ENCODE measurements at regions not wholly inside any gene's neighbourhood (a gene's known extent, or its start where the extent isn't known, plus 50 kb on each side); places are given as distances from the start of the nearest gene placed in this dataset.

GRCh38 chr13:105719859-105720258 lies 815.6 kb downstream of the EFNB2 start:
- Histone ChIP-seq H3K4me2 (ENCODE audit: insufficient read depth in 1 of 2, low read depth in 2 of 2, low read length in 2 of 2) (no peak overlapping the region), H3K4me1 (replicated peaks in 1 of 4; ENCODE audit: control insufficient read depth in 3 of 4, insufficient read depth in 4 of 4, low read length in 3 of 4) (0 out of 7 replicates have a peak, but pooled peaks cover 0 to 3% (median 0%) of the 10 kb centered on the region in 4 experiments), H3K27me3 (replicated peaks in 1 of 4; ENCODE audit: control insufficient read depth in 3 of 4, extremely low read depth in 1 of 4, insufficient read depth in 3 of 4, low read length in 3 of 4) (no peaks in the 10 kb centered on the region), H3K79me1 (ENCODE audit: low read depth, low read length) (no peaks in the 10 kb centered on the region), H2AFZ (ENCODE audit: low read length) (no peak overlapping the region), H3K79me2 (ENCODE audit: control insufficient read depth in 1 of 2, insufficient read depth in 2 of 2, low read length in 2 of 2) (no peaks in the 10 kb centered on the region), H2BK5ac (ENCODE audit: low read depth, low read length) (no peak overlapping the region), H3K9me3 (ENCODE audit: insufficient read depth in 2 of 2, low read depth in 1 of 2, low read length in 1 of 2) (no peaks in the 10 kb centered on the region), H2BK12ac (ENCODE audit: low read depth, low read length) (no peak overlapping the region), H4K20me1 (replicated peaks in 1 of 2; ENCODE audit: control insufficient read depth in 1 of 2, insufficient read depth in 2 of 2, low read length in 2 of 2) (no peaks in the 10 kb centered on the region), H2AK5ac (ENCODE audit: low read depth, low read length) (no peak overlapping the region), H2BK15ac (ENCODE audit: low read length) (no peak overlapping the region), H3K23ac (ENCODE audit: insufficient read length) (no peak overlapping the region), H3K4ac (replicated peaks; ENCODE audit: insufficient read length, low read depth, low read length) (no peak overlapping the region), H4K8ac (ENCODE audit: extremely low read depth, insufficient read depth, low read length) (no peak overlapping the region), H4K5ac (ENCODE audit: insufficient read length, low read depth, low read length) (no peak overlapping the region), H3K18ac (ENCODE audit: extremely low read depth, low read length) (no peak overlapping the region), H3K36me3 (ENCODE audit: control insufficient read depth in 2 of 4, insufficient read depth in 4 of 4, low read length in 3 of 4) (no peaks in the 10 kb centered on the region), H3K23me2 (ENCODE audit: low read depth, low read length) (no peaks in the 10 kb centered on the region), H3K27ac (ENCODE audit: low read depth, low read length) (no peak overlapping the region), H4K91ac (replicated peaks; ENCODE audit: insufficient read length, low read length) (no peak overlapping the region), H3K14ac (ENCODE audit: insufficient read length) (no peak overlapping the region), H2BK20ac (ENCODE audit: low read length) (no peak overlapping the region), H3K4me3 (ENCODE audit: extremely low read depth in 1 of 4, insufficient read depth in 2 of 4, low read depth in 3 of 4, low read length in 4 of 4) (no peak overlapping the region), H2BK120ac (replicated peaks; ENCODE audit: low read depth, low read length) (no peak overlapping the region), H3K9ac (replicated peaks in 1 of 4; ENCODE audit: extremely low read depth in 1 of 4, low read depth in 3 of 4, low read length in 3 of 4) (no peak overlapping the region), H3K56ac (replicated peaks; ENCODE audit: insufficient read length, low read depth, low read length) (no peak overlapping the region)
- WGBS, 2 experiments (ENCODE audit: extremely low coverage in 1 of 2, insufficient coverage in 1 of 2, insufficient read length in 1 of 2, insufficient replicate concordance in 2 of 2, low coverage in 1 of 2, low lambda C conversion rate in 2 of 2, missing lambda C conversion rate in 1 of 2): 90% methylated on average over 6 of the region's 6 CpGs; no CpG with 5 or more reads in 1 of the 2 experiments
- ChIA-PET CTCF (ENCODE audit: partially characterized antibody) (interaction anchor here (0.6 kb wide), 1 partner anchor 209 kb away, joined by 3 read pairs; no protein-coding TSS in a partner anchor), POLR2A (ENCODE audit: partially characterized antibody) (no interaction called here)
- DNase-seq (ENCODE audit: low read depth in 1 of 2, low spot score in 2 of 2) (no peak), FAIRE-seq (no peak)
- TF ChIP-seq POU5F1 (IDR thresholded peaks at IDR 0.05; ENCODE audit: low read depth, low read length) (no peak), PHF8 (conservative IDR thresholded peaks at IDR 0.05; ENCODE audit: low read depth, low read length) (no peak)
